ENCODE measurements at regions not wholly inside any gene's neighbourhood (a gene's known extent, or its start where the extent isn't known, plus 50 kb on each side); places are given as distances from the start of the nearest gene placed in this dataset.

GRCh38 chr1:184329245-184329953, 57.4 kb upstream of the C1orf21 start:
- no peak for DNase-seq (ENCODE audit: extremely low spot score)
- TF ChIP-seq CTCF (IDR thresholded peaks at IDR 0.05; ENCODE audit: control extremely low read depth, extremely low read depth, low read depth, missing control alignments), result no peak
- CTCF ChIA-PET, result interaction anchor here (1.0 kb wide), 1 partner anchor 30 kb away, joined by 3 read pairs; no protein-coding TSS in a partner anchor
- POLR2A ChIA-PET, result no interaction called here

GRCh38 chr1:184329962-184330868, 56.6 kb upstream of the C1orf21 start:
- ChIA-PET POLR2A (no interaction called here), CTCF (interaction anchor here (1.0 kb wide), 1 partner anchor 29 kb away, joined by 3 read pairs; no protein-coding TSS in a partner anchor)
- TF ChIP-seq CTCF (IDR thresholded peaks at IDR 0.05; ENCODE audit: control extremely low read depth, extremely low read depth, low read depth, missing control alignments), result no peak
- DNase-seq (ENCODE audit: extremely low spot score), result no peak

- ChIA-PET CTCF (no interaction called here), POLR2A (no interaction called here)
- no peak for TF ChIP-seq CTCF (IDR thresholded peaks at IDR 0.05; ENCODE audit: control extremely low read depth, extremely low read depth, low read depth, missing control alignments)
- no peak for DNase-seq (ENCODE audit: extremely low spot score)
Observed at GRCh38 chr1:184330875-184331274, 56.0 kb upstream of the C1orf21 start.
